ENCODE measurements at regions not wholly inside any gene's neighbourhood (a gene's known extent, or its start where the extent isn't known, plus 50 kb on each side); places are given as distances from the start of the nearest gene placed in this dataset.

DNA sequence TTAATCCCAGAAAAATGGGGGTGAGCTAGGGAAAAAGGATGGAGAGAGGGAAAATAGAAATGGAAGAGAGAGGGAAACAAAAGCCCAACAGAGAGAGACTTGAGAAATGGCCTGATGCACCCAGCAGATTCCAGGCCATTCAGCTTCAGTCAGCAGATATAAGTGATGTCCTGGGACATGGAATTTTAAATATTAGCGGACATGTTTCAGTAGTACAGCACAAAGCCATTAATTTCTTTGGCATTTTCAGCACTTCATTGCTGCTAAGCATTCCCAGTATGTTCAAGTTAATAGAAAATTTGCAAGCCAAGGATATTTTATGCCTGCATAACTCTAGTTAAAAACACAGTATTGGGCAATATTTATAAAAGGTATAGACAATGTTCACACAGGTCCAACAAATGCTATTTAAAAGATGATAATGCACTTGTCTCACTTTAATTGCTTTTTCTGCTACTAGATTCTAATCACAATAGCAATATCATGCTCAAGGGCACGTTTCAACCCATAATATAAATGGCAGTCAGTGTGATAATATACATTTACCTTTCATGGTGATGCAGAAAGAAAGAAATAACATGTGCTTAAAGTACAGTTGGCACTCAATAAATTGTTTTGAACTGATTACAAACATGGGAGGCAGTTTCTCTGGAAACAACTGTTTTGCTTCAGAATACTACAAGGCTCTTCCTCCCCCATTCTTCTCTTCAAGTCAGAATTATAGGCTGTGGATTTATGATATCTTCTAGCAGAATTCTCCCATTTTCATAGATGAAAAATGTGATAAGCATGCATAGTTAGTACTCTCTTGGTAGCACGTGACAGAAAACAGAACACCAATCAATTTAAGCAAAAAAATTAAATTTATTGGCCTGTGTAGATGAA is 108.1 kb upstream of the MAGI3 start:
- TF ChIP-seq, protein P1, sequence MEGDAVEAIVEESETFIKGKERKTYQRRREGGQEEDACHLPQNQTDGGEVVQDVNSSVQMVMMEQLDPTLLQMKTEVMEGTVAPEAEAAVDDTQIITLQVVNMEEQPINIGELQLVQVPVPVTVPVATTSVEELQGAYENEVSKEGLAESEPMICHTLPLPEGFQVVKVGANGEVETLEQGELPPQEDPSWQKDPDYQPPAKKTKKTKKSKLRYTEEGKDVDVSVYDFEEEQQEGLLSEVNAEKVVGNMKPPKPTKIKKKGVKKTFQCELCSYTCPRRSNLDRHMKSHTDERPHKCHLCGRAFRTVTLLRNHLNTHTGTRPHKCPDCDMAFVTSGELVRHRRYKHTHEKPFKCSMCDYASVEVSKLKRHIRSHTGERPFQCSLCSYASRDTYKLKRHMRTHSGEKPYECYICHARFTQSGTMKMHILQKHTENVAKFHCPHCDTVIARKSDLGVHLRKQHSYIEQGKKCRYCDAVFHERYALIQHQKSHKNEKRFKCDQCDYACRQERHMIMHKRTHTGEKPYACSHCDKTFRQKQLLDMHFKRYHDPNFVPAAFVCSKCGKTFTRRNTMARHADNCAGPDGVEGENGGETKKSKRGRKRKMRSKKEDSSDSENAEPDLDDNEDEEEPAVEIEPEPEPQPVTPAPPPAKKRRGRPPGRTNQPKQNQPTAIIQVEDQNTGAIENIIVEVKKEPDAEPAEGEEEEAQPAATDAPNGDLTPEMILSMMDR (conservative IDR thresholded peaks at IDR 0.05; ENCODE audit: low read depth, low read length): no peak
- TF ChIP-seq EZH2 (IDR thresholded peaks at IDR 0.05; ENCODE audit: low read length, unreplicated experiment) (no peak), EZH2phosphoT487 (IDR thresholded peaks at IDR 0.05; ENCODE audit: borderline replicate concordance, low read length) (no peak)

Data from PC-3 (cell line).